DMS153 treated with DMSO at 0.1 percent for 48 hours (cell line): ENCODE measurements at regions not wholly inside any gene's neighbourhood (a gene's known extent, or its start where the extent isn't known, plus 50 kb on each side); places are given as distances from the start of the nearest gene placed in this dataset.

ENCODE experiments used
- DNase-seq: peaks from one replicate; lab custom pipeline; 2025; ENCODE audit not compliant: unreplicated experiment; lab: John Stamatoyannopoulos, UW

DNA sequence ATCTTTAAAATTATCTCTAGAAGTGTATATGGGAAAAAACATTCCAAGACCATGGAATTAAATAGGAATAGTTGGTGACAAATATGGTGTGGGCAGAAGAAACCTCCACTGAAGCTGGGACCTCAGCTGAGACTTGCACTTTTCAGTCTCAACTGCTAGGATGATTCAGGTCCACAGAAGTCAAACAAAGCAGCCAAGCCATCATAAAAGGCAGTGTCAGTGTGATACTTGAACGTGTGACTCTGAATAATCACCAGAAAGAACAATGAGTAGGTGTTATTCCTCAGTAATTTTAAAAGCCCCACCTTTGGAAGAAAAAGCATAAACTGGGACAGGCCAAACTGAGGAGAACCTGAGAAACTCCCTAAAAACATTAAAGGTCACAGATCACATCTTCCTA lies 90.7 kb downstream of the ZNF281 start:
- no peak for DNase-seq

- DNase-seq: no peak
Observed at GRCh38 chr1:200317236-200317635, 92.6 kb downstream of the ZNF281 start.

DNA sequence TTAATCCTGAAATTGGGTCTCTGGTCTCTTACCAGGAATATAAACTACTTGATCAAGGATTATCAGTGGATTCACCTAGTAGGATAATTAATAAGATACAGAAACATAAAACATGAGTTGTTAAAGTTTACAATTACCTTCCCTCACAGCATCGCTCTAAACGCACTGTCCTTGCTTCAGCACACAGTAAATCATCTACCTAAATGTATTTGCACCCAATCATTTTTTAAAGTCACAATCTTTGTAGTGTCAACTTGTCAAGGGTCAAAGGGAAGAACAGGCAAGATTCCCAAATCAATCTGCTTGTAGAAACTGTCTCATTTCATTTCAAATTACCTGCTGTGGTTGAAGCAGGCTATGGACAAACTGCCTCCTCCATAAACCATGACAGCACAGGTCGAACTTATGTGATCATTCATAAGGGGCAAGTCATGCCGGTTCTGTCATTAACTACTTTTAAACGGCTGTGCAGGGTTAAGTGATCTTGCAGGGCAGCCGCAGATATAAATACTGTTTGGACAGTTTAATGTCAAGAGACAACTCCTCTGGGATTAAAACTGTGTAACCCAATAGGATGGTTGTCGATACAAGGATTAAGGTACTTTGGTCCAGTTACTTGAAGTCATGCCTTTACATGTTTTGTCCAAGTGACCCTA lies 93.6 kb downstream of the ZNF281 start:
- no peak for DNase-seq

- no peak for DNase-seq
Observed at GRCh38 chr1:200314085-200314750, 95.6 kb downstream of the ZNF281 start.

DNA sequence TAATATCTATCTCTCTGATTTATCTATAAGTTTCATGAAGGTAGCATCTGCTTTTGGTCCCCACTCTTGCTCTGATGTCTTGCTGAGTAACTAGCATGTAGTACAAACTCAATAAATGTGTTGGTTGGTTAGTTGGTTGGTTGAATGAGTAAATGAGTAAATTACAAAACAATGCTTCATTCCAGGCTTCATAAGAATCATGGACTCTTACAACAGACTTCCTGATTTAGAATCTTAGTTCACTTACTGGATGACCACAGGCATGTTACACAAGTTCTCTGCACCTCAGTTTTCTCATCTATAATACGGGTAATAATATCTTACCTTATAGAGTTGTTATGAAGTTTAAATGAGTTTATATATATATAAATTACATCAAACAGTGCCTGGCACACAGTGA lies 98.6 kb downstream of the ZNF281 start:
- DNase-seq: no peak

DNA sequence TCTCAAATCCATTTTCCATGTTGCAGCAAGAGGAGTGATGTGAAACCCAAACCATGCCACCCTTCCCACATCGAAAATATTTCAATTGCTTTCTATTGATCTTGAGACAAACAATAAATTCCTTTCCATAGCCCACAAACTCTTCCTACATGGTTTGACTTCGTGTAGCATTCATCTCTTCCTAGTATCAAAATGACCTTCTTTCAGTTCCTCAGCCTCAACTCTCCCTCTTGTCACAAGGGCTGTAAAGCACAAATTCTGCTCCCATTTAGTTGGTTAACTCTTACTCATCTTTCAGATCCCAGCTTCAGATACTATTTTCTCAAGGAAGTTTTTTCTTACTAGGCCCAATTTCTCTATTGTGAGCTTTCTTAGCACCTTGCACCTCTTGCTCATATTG lies 99.0 kb downstream of the ZNF281 start:
- no peak for DNase-seq

DNA sequence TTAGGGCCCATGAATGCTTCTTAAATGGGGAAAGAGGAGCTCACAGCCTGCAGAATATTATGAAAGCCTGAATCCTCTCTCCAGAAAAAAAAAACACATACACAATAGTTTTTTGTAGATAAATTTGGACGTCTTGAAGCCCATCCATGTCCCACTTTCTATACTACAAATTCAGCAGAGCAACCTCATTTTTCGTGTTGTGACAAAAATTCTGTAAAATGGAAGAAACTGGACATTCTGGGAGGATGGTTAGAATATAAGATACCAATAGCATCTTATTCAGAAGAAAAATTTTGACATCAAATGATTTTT lies 102.1 kb downstream of the ZNF281 start:
- no peak for DNase-seq

GRCh38 chr1:200306944-200307754 lies 102.7 kb downstream of the ZNF281 start:
- peak; percentile 76 for DNase-seq

DNA sequence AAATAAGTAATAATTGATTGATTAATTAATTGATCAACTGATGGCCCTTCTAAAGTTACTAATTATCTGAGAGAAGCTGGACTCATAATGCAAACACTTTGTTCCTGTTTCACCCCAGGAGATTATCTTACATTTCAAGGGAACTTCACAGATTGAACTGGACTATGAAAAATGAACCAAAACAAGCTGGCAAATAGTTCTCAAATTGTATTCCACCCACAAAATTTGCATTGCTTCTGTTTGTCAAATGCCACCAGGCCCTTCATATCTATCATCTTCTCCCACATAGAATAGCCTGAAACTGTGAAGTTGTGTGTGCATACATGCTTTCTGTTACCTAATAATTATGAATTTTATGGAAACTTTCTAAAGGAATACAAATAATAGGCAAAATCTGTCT lies 104.0 kb downstream of the ZNF281 start:
- no peak for DNase-seq

DNA sequence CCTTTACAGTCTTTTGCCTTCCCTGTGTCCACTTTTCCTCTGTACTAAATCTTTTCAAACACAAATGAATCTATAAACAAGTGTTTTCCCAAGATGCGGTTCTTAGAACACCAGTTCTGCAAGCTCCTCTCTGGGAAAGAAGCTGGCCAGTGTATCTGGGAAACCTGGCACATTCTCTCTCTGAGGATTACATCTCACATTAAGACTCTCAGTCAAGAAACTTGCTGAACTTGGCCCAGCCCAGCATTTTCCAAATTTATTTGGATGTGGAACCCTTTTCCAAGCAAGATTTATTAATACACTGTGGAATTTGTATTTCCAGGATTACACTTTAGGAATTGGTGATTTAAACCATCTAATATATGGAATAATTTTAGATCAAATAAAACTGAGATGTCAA lies 105.7 kb downstream of the ZNF281 start:
- no peak for DNase-seq

DNA sequence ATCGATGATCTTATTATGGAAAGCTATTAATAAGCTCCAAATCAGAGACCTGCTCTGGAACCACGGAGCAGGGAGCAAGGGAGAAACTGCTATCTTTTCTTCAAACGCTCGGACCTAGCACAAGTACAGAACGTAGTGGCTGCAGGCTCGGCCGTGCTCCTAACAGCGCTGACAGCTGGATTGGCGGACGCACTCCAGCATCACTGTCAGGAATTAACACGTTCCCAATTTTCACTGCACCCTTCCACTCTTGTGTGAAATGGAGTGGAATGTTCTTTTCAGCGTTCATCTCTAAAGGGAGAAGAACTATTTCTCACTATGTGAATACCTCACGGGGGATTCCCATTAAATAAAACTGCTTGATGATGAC lies 106.9 kb downstream of the ZNF281 start:
- DNase-seq: peak; percentile 49

GRCh38 chr1:200302192-200302920 lies 107.5 kb downstream of the ZNF281 start:
- DNase-seq: peak; percentile 68

GRCh38 chr1:200301152-200301551 lies 108.7 kb downstream of the ZNF281 start:
- no peak for DNase-seq

DNA sequence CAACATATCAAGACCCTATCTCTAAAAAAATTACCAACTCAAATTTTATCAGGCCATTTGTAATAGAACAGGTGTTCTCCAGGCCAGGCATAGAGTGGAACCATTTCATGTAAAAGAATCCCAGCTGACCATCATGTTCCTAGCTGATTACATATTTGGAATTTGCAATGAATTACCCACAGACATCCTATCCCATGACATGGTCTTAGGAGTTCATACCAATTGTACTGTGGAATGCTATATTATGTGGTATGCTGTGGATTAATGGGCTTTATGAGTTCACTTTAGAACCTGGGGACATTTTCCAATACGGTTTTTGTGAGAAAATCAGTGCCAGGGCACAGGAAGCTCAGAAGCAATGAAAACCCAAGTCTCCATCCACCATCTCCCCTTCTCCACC lies 110.3 kb downstream of the ZNF281 start:
- no peak for DNase-seq

- DNase-seq: no peak
Observed at GRCh38 chr1:200298242-200298641, 111.6 kb downstream of the ZNF281 start.

DNA sequence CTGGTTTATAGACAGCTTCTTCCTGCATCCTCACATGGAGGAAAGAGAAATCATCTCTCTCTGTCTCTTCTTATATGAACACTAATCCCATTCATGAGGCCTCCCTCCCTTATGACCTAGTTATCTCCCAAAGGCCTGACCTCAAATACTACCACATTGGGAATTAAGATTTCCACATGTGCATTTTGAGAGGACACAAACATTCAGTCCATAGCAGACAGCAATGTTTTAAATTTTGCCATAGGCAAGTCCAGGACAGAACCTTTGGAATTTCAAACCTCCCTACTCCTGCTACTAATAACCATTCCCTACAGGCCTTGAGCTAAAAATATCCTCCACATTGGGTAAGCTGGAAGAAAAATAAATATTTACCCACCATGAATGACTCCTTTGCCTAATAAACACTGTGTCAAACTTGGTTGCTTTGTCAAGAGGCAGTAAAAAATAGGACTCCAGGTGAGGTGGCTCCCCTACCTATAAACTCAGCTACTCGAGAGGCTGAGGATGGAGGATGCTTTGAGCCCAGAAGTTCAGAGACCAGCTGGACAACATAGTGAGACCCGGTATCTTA lies 113.7 kb downstream of the ZNF281 start:
- DNase-seq: peak; percentile 48

DNA sequence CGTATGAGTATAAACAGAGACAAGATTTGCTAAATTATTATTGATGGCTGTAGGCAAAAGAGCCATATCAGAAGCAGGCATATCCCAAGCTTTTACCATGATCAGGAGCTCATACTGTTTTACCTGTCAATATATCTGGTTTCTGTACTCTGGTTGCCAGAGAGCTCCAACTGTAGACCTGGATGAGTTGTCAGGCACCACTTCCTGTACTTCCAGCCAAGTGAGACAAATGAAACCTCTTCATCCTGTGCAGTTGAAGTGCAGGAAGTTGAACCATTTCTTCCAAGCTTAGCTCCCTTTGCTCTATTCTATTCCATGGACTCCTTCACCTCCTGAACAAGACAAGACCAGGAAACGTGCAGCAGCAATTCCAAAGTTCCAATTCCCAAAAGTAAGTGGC lies 115.6 kb downstream of the ZNF281 start:
- DNase-seq: peak; percentile 53

GRCh38 chr1:200292699-200293098 lies 117.1 kb downstream of the ZNF281 start:
- DNase-seq: no peak

DNA sequence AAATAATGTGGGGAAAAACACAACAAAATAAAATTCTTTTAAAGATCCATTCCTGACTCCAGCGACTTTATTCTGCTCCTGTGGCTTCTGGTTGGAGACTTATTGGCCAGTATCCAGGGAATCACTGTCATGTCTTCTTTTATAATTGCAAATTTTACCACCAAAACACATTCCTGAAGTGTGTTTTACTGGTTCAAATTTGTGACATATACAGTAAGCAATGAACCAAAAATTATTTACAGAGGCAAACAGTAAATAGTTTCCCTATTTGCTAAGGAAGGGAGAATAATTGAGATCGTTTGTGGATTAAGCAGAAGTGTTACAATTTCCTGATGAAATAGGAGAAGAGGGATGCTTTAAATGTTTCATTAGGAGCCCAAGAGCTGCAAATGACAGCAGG lies 118.7 kb downstream of the ZNF281 start:
- DNase-seq: no peak

GRCh38 chr1:200290010-200290685 lies 119.7 kb downstream of the ZNF281 start:
- DNase-seq: no peak

GRCh38 chr1:200288226-200288625 lies 121.6 kb downstream of the ZNF281 start:
- no peak for DNase-seq
